HPDE6-E6E7 (cell line): ENCODE measurements at regions not wholly inside any gene's neighbourhood (a gene's known extent, or its start where the extent isn't known, plus 50 kb on each side); places are given as distances from the start of the nearest gene placed in this dataset.
"Not testable (repeated sequence)": the region's sequence is repeated elsewhere in the genome, so short reads cannot be mapped to it uniquely, and the experiment has no call there.

ENCODE experiments used
- DNase-seq: peaks from one replicate; pipeline ENCODE4 v3.0.0; 2011; ENCODE audit warnings: missing footprints; ENCODE audit errors: extremely low spot score

- no peak for DNase-seq
Observed at GRCh38 chr7:81478664-81479063, 291.2 kb downstream of the HGF start.

GRCh38 chr7:81478201-81478600, 291.6 kb downstream of the HGF start:
- not testable (repeated sequence) for DNase-seq

- DNase-seq: no peak
Observed at GRCh38 chr7:81473236-81473635, 296.6 kb downstream of the HGF start.

DNA sequence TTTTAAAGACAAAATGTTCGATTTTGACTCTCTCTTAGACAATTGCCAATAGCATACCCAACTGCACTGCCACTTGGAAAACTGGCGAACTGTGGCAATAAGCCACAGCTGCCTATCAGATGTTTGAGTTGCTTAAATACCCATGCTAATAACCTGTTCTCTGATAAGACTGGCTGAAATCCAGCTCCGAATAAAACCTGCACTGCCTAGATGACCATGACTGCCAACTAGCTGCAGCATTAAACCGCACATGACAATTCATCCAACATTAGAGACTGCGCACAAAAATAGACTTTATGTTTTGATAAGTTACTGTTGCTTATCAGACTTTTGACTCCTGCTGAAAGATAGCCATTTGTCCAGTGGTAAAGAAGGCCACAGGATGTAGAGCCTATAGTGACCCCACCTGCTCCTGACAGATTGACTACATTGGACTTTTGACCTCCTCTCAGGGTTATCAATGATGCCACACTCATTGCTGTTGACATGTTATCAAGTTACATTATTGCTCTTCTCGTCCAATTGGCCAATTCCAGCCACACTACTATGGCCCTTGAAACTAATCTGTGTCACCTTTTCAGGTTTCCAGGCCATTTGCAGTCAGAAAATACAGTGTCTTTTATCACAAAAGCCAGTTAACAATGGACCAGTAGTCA, 299.0 kb downstream of the HGF start:
- DNase-seq: no peak

- DNase-seq: peak; percentile 44
Observed at GRCh38 chr7:81469869-81470723, 299.8 kb downstream of the HGF start.

DNA sequence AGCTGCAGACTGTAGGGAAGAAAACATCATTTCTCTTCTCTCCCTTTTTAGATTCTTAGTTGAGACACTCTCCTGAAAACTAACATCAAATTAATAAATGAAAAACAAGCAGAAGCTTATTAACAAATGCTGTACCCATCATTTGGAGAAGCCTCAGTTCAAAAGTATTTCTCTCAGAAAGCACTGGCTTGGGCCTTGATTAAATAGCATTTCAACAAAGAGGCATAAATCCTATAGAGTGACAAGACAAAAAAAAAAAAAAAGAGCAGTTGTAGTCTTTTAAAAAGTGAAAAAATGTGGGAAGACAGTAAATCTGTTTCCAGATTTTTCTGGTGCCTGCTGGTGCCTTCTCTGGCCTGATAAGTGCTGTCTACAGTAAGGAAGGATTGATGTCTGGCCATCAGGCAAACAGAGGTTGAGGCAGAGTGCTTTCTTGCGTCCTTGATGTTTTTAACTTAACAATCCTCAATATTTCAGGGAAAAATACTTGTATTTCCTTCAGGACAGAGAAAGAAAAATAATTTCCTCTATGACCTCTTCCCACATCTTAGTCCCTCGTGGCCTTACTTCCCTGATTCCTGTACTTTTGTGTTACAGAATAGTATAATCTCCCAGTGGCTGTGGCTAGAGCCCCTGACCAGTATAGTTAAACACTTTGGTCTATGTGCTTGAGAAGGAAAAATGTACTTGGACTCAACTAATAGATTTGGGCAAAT, 300.5 kb downstream of the HGF start:
- DNase-seq: no peak

- no peak for DNase-seq
Observed at GRCh38 chr7:81468526-81468925, 301.3 kb downstream of the HGF start.

DNA sequence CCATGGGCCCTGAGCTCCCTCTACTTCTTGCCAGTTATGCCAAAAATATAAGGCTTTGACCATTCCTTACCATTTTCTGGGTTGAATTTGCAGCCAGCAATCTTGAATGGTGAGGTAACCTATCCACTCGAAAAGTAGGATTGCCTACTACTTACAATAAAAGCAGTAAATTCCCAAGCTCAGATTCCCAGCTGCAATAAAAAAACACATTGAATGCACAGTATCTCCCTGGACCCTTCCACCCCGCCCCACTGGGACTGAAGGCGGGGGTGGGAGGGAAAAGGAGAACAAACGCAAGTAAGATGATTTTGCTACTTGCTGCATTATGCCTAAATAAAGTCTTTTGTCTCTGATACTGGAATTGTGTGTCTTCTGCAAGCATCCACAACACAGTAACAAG, 301.9 kb downstream of the HGF start:
- no peak for DNase-seq

DNA sequence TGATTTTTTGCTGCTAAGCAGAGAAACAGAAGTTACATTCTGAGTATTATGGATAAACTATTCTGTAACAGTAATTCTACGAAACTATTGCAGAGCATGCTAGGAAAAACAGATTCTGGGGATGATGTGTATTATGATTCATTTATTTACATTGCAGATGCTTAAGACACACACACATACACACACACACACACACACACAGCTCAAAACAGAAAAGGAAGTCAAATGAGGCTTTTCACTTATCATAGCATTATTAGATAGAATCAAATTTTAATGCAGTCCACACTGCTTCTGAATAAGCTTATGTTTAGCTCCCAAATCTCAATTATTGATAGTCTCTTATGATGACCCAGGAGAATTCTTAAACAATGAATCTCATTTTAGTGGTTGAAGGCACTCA, 307.2 kb downstream of the HGF start:
- no peak for DNase-seq

DNA sequence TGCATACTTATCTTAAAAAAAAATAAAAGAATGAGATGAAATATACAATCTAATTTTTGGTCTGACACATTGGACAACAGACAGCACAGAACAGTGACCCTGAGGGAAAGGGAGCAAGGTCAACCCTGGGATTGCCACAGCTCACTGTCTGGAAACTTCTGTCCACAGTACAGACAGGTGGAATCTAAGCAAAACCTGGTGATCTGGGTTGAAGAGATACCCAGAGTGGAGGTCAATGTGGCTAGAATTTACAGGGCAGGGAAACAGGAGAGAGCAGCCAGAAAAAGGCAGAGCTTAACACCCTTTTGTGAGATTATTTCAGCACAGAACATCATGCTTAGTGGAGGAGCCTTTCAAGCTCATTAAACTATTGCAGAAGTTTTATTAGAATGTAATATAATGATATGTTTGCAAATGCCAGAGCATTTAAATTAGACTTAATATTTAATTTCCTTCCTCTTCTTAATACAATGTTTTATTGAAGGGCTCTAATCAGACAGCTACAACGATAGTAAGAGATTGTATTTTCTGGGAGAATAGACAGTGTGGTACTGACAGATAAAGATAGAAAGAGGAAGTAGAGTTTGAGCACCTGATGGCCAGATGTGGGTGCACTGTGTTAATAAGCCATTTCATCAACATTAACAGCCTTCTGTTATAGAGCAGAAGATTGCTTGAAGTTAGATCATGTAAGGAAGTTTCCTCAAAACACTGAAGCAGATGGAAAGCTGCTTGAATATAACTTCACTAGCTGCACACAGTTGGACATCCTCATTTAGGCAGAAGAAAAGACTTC, 309.4 kb downstream of the HGF start:
- DNase-seq: no peak

- DNase-seq: no peak
Observed at GRCh38 chr7:81459485-81459884, 310.4 kb downstream of the HGF start.

- DNase-seq: peak; percentile 14
Observed at GRCh38 chr7:81457852-81458522, 311.9 kb downstream of the HGF start.

- DNase-seq: not testable (repeated sequence)
Observed at GRCh38 chr7:81453770-81454169, 316.1 kb downstream of the HGF start.

- no peak for DNase-seq
Observed at GRCh38 chr7:81449105-81449504, 320.7 kb downstream of the HGF start.

DNA sequence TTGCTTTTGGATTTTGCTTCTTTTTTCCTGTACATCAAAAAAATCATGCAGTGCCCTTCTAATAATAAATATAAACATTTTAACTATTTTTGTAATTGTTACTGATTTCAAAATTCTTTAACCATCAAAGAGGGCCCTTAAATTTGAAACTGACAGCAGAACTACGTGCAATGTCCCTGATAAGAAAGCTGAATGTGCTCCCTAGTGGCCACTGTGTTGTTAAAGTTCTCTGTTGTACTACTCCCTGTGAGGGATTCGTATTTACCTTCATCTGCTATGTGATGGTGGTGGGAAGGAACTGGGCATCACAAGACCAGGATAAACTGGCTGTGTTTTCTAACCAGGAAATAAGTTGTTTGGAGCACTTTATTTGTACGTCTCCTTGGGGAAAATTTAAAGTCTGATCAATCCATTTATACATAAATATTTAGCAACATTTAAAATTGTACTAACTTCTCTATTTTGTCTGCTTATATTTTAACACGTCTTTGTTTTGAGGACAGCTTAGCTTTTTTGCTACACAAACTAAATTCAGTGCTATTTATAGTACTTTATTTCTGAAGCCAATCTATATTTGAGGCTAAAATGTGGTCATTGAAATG, 322.4 kb downstream of the HGF start:
- DNase-seq: peak; percentile 11

GRCh38 chr7:81446212-81446611, 323.6 kb downstream of the HGF start:
- DNase-seq: no peak

GRCh38 chr7:81445462-81445861, 324.4 kb downstream of the HGF start:
- DNase-seq: no peak

DNA sequence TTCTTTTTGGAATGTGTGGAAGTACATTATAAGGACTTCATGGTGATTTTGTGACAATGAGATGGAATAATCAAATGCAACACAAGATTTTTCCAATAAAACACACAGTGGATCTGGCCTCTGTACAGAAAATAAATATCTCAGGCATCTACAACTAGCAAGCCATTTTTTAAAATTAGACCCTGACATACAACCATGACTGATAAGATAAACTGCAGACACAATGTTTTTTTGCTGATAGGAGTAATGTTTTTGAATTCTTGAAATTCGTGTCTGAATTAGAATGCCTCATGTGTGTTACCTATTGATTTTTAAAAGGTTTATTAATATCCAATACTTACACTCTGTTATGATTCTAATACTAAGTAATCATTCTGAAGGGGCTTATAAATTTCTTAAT, 328.1 kb downstream of the HGF start:
- DNase-seq: no peak

GRCh38 chr7:81439591-81439990, 330.3 kb downstream of the HGF start:
- DNase-seq: no peak

GRCh38 chr7:81437160-81437559, 332.7 kb downstream of the HGF start:
- DNase-seq: not testable (repeated sequence)
